SK-N-SH (cell line): ENCODE measurements at regions not wholly inside any gene's neighbourhood (a gene's known extent, or its start where the extent isn't known, plus 50 kb on each side); places are given as distances from the start of the nearest gene placed in this dataset.

ENCODE experiments used
- CTCF ChIA-PET: fragments of 300-600, 350-600 bp; formaldehyde crosslinking; extraction: SDS; loops from one replicate; lab custom pipeline; 2021; lab: Yijun Ruan, JAX
- POLR2A ChIA-PET: fragments of 350-600 bp; sonication (Branson Sonifier 250); formaldehyde crosslinking; extraction: SDS; loops from one replicate; lab custom pipeline; 2020; ENCODE audit warnings: antibody characterized with exemption, inconsistent platforms; lab: Yijun Ruan, JAX
- DNase-seq: peaks from one replicate; pipeline ENCODE4 v3.0.0; 2012
- H2AFZ ChIP-seq: fragments of 200-600 bp; sonication (generic); 2 replicates; pipeline ENCODE4 v1.8.1; 2016; ENCODE audit warnings: antibody characterized with exemption, mild to moderate bottlenecking, low read depth
- H3F3A ChIP-seq: fragments of 200-600 bp; sonication (generic); replicated peaks from 2 replicates; pipeline ENCODE3; 2016; ENCODE audit warnings: antibody characterized with exemption, mild to moderate bottlenecking; ENCODE audit not compliant: insufficient read depth
- H3K27ac ChIP-seq, 2 experiments: fragments of 200-500 bp in 1 of 2; fragments of 200-600 bp in 1 of 2; sonication (Bioruptor generic) in 1 of 2; sonication (generic), shearing (Covaris generic) in 1 of 2; 2 replicates each; pipeline versions ENCODE4 v1.5.1 to v1.6.1; 2014 to 2016; ENCODE audit warnings: low read depth in 2 of 2, inconsistent platforms in 1 of 2, low read length in 1 of 2, mild to moderate bottlenecking in 1 of 2, mixed read lengths in 1 of 2
- H3K27me3 ChIP-seq: fragments of 200-600 bp; sonication (generic), shearing (Covaris generic); 2 replicates; pipeline ENCODE4 v1.6.1; 2016; ENCODE audit warnings: mixed run types; ENCODE audit not compliant: insufficient read depth
- H3K36me3 ChIP-seq, 2 experiments: fragments of 200-500 bp in 1 of 2; fragments of 200-600 bp in 1 of 2; sonication (Bioruptor generic) in 1 of 2; sonication (generic) in 1 of 2; replicated peaks in 1 of 2; 2 replicates each; pipeline versions ENCODE3 to v1.5.1; 2014 to 2016; ENCODE audit warnings: low read length in 1 of 2, mild to moderate bottlenecking in 1 of 2; ENCODE audit not compliant: insufficient read depth in 2 of 2, control insufficient read depth in 1 of 2
- H3K4me1 ChIP-seq, 2 experiments: fragments of 200-500 bp in 1 of 2; fragments of 200-600 bp in 1 of 2; sonication (Bioruptor generic) in 1 of 2; sonication (generic), shearing (Covaris generic) in 1 of 2; 2 replicates each; pipeline versions ENCODE4 v1.5.1 to v1.6.1; 2014 to 2016; ENCODE audit warnings: low read depth in 1 of 2, low read length in 1 of 2, mixed run types in 1 of 2; ENCODE audit not compliant: insufficient read depth in 2 of 2, control insufficient read depth in 1 of 2
- H3K4me2 ChIP-seq: fragments of 200-600 bp; sonication (generic), shearing (Covaris generic); 2 replicates; pipeline ENCODE4 v1.6.1; 2017; ENCODE audit warnings: mixed run types
- H3K4me3 ChIP-seq, 2 experiments: fragments of 200-500 bp in 1 of 2; fragments of 200-600 bp in 1 of 2; sonication (Bioruptor generic) in 1 of 2; sonication (generic), shearing (Covaris generic) in 1 of 2; 2 replicates each; pipeline versions ENCODE4 v1.5.1 to v1.8.1; 2014 to 2016; ENCODE audit warnings: low read depth in 2 of 2, inconsistent platforms in 1 of 2, low read length in 1 of 2, mild to moderate bottlenecking in 1 of 2, mixed read lengths in 1 of 2, moderate library complexity in 1 of 2
- H3K79me2 ChIP-seq: fragments of 200-600 bp; sonication (generic); 2 replicates; pipeline ENCODE4 v1.8.1; 2017; ENCODE audit warnings: mild to moderate bottlenecking; ENCODE audit not compliant: insufficient read depth
- H3K9ac ChIP-seq: fragments of 200-600 bp; sonication (generic); 2 replicates; pipeline ENCODE4 v1.6.1; 2017; ENCODE audit warnings: mixed run types
- H3K9me2 ChIP-seq: fragments of 200-600 bp; sonication (generic); 2 replicates; pipeline ENCODE4 v1.6.1; 2017; ENCODE audit warnings: mixed run types
- H3K9me3 ChIP-seq: fragments of 200-600 bp; sonication (generic); 2 replicates; pipeline ENCODE4 v1.6.1; 2017; ENCODE audit warnings: mixed run types, mild to moderate bottlenecking, moderate library complexity
- H4K20me1 ChIP-seq: fragments of 200-600 bp; sonication (generic); 2 replicates; pipeline ENCODE4 v1.6.1; 2017; ENCODE audit warnings: mild to moderate bottlenecking, mixed run types; ENCODE audit not compliant: insufficient read depth
- CHD2 ChIP-seq: fragments of 150-350 bp; IDR thresholded peaks from 2 replicates; pipeline ENCODE4 v1.6.1; 2018; ENCODE audit warnings: low read length; ENCODE audit not compliant: partially characterized antibody
- CTCF ChIP-seq: fragments of 200-600 bp; sonication (generic); IDR thresholded peaks from 2 replicates; pipeline ENCODE4 v1.6.1; 2017; ENCODE audit warnings: antibody characterized with exemption, mild to moderate bottlenecking, moderate library complexity
- ELF1 ChIP-seq: IDR thresholded peaks from 2 replicates; pipeline ENCODE4 v1.4.0; 2012
- EP300 ChIP-seq, 2 experiments: IDR thresholded peaks; 2 replicates each; pipeline versions ENCODE4 v1.4.0 to v1.6.1; 2012; ENCODE audit warnings: borderline replicate concordance in 1 of 2, low read depth in 1 of 2, low read length in 1 of 2
- EZH2phosphoT487 ChIP-seq: fragments of 200-600 bp; sonication (generic); IDR thresholded peaks from 2 replicates; pipeline ENCODE4 v1.6.1; 2017; ENCODE audit warnings: low read depth, mixed run types, mild to moderate bottlenecking, antibody characterized with exemption, moderate library complexity, borderline replicate concordance
- FOSL2 ChIP-seq: IDR thresholded peaks from 2 replicates; pipeline ENCODE4 v1.4.0; 2012; ENCODE audit warnings: low read depth, mild to moderate bottlenecking, moderate library complexity, borderline replicate concordance
- FOXM1 ChIP-seq: IDR thresholded peaks from 2 replicates; pipeline ENCODE4 v1.4.0; 2012; ENCODE audit warnings: low read depth, mild to moderate bottlenecking
- GABPA ChIP-seq: IDR thresholded peaks from 2 replicates; pipeline ENCODE4 v1.4.0; 2012; ENCODE audit warnings: low read depth, mild to moderate bottlenecking
- MEF2A ChIP-seq: IDR thresholded peaks from 2 replicates; pipeline ENCODE4 v1.4.0; 2012; ENCODE audit warnings: low read depth, borderline replicate concordance
- MXI1 ChIP-seq: IDR thresholded peaks from 2 replicates; pipeline ENCODE4 v1.6.1; 2012; ENCODE audit warnings: mild to moderate bottlenecking, low read depth, low read length, improper control_type of control experiment
- NFIC ChIP-seq: IDR thresholded peaks from 2 replicates; pipeline ENCODE4 v1.4.0; 2012; ENCODE audit warnings: borderline replicate concordance
- NRF1 ChIP-seq: IDR thresholded peaks from 2 replicates; pipeline ENCODE4 v1.6.1; 2012; ENCODE audit warnings: low read depth, mild to moderate bottlenecking, low read length
- RAD21 ChIP-seq: IDR thresholded peaks from 2 replicates; pipeline ENCODE4 v1.6.1; 2012; ENCODE audit warnings: mild to moderate bottlenecking, low read length
- RXRA ChIP-seq: IDR thresholded peaks from 2 replicates; pipeline ENCODE4 v1.4.0; 2012; ENCODE audit warnings: low read depth, mild to moderate bottlenecking, borderline replicate concordance
- SIN3A ChIP-seq: IDR thresholded peaks from 2 replicates; pipeline ENCODE4 v1.6.1; 2012; ENCODE audit warnings: low read depth, mild to moderate bottlenecking, low read length, moderate library complexity, borderline replicate concordance
- SMC3 ChIP-seq: IDR thresholded peaks from 2 replicates; pipeline ENCODE4 v1.6.1; 2012; ENCODE audit warnings: low read depth, low read length, improper control_type of control experiment
- TAF1 ChIP-seq: IDR thresholded peaks from 2 replicates; pipeline ENCODE4 v1.6.1; 2012; ENCODE audit warnings: low read depth, mild to moderate bottlenecking, low read length, moderate library complexity, borderline replicate concordance
- TEAD4 ChIP-seq: IDR thresholded peaks from 2 replicates; pipeline ENCODE4 v1.4.0; 2012; ENCODE audit warnings: mild to moderate bottlenecking, borderline replicate concordance; ENCODE audit not compliant: insufficient read depth
- USF1 ChIP-seq: IDR thresholded peaks from 2 replicates; pipeline ENCODE4 v1.4.0; 2012; ENCODE audit warnings: low read depth, borderline replicate concordance
- USF2 ChIP-seq: fragments of 150-350 bp; IDR thresholded peaks from 2 replicates; pipeline ENCODE4 v1.6.1; 2017; ENCODE audit warnings: antibody characterized with exemption, low read length, low read depth, borderline replicate concordance
- YY1 ChIP-seq: IDR thresholded peaks from 2 replicates; pipeline ENCODE4 v1.4.0; 2012; ENCODE audit warnings: low read depth, mild to moderate bottlenecking
- WGBS: methylation state at CpG from one replicate; pipeline ENCODE4 v1.1.6; 2017; ENCODE audit warnings: low lambda C conversion rate; 5-methylcytosine and 5-hydroxymethylcytosine counted together

- TF ChIP-seq EP300 (IDR thresholded peaks at IDR 0.05; ENCODE audit: borderline replicate concordance in 1 of 2, low read depth in 1 of 2, low read length in 1 of 2): no peak
- TF ChIP-seq TAF1: no peak
These were observed 58.6 kb upstream of the CAMK2D start (continued) for GRCh38 chr4:113820108-113820507.

GRCh38 chr4:113815826-113816225, 54.3 kb upstream of the CAMK2D start:
- Histone ChIP-seq H3K9ac (no peak overlapping the region), H3K4me1 (peaks cover 0 to 10% of the 10 kb centered on the region in 2 experiments; a peak in 1 of 4 replicates), H3K27ac (no peak overlapping the region), H3F3A (peaks cover under 1% of the 10 kb centered on the region), H2AFZ (no peak overlapping the region), H3K36me3 (no peaks in the 10 kb centered on the region), H3K27me3 (no peaks in the 10 kb centered on the region), H3K9me2 (no peaks in the 10 kb centered on the region), H4K20me1 (no peaks in the 10 kb centered on the region), H3K4me2 (no peak overlapping the region), H3K79me2 (no peaks in the 10 kb centered on the region), H3K4me3 (no peak overlapping the region), H3K9me3 (no peaks in the 10 kb centered on the region)
- POLR2A ChIA-PET: no interaction called here
- WGBS: 67% methylated on average over 2 of the region's 2 CpGs
- DNase-seq: no peak
- CTCF ChIA-PET: interaction anchor here (1.2 kb wide), 1 partner anchor 18 kb away, joined by 4 read pairs; no protein-coding TSS in a partner anchor
- no peak for TF ChIP-seq FOSL2
- TF ChIP-seq SMC3: no peak
- TF ChIP-seq NFIC: no peak
- TF ChIP-seq TEAD4: no peak
- TF ChIP-seq ELF1: no peak
- TF ChIP-seq SIN3A: no peak
- TF ChIP-seq MEF2A: no peak
- TF ChIP-seq FOXM1: no peak
- TF ChIP-seq USF2: no peak
- TF ChIP-seq EZH2phosphoT487: no peak
- no peak for TF ChIP-seq NRF1
- TF ChIP-seq GABPA: no peak

GRCh38 chr4:113811359-113811758, 49.8 kb upstream of the CAMK2D start:
- no peaks in the 10 kb centered on the region for H3K36me3 ChIP-seq
- H3K27me3 ChIP-seq: no peaks in the 10 kb centered on the region
- H3K9me3 ChIP-seq: no peaks in the 10 kb centered on the region
- H3K4me2 ChIP-seq: no peak overlapping the region
- ChIA-PET POLR2A (no interaction called here), CTCF (no interaction called here)
- H3K9ac ChIP-seq: no peak overlapping the region
- H3K4me1 ChIP-seq: peaks cover 0 to 11% of the 10 kb centered on the region in 2 experiments; a peak in 2 of 4 replicates
- peaks cover 4% of the 10 kb centered on the region for H3F3A ChIP-seq
- H4K20me1 ChIP-seq: no peaks in the 10 kb centered on the region
- no peaks in the 10 kb centered on the region for H3K79me2 ChIP-seq
- peak overlapping the region; percentile 44 for H2AFZ ChIP-seq
- no peak overlapping the region for H3K27ac ChIP-seq
- H3K4me3 ChIP-seq: no peak overlapping the region
- H3K9me2 ChIP-seq: no peaks in the 10 kb centered on the region
- DNase-seq: no peak
- no peak for TF ChIP-seq EP300 (IDR thresholded peaks at IDR 0.05; ENCODE audit: borderline replicate concordance in 1 of 2, low read depth in 1 of 2, low read length in 1 of 2)
- TF ChIP-seq RAD21: no peak
- TF ChIP-seq RXRA: no peak
- no peak for TF ChIP-seq CHD2
- TF ChIP-seq USF1: no peak
- TF ChIP-seq MXI1: no peak
- no peak for TF ChIP-seq CTCF
- no peak for TF ChIP-seq YY1
- TF ChIP-seq NRF1: no peak
